ENCODE measurements at regions not wholly inside any gene's neighbourhood (a gene's known extent, or its start where the extent isn't known, plus 50 kb on each side); places are given as distances from the start of the nearest gene placed in this dataset.

DNA sequence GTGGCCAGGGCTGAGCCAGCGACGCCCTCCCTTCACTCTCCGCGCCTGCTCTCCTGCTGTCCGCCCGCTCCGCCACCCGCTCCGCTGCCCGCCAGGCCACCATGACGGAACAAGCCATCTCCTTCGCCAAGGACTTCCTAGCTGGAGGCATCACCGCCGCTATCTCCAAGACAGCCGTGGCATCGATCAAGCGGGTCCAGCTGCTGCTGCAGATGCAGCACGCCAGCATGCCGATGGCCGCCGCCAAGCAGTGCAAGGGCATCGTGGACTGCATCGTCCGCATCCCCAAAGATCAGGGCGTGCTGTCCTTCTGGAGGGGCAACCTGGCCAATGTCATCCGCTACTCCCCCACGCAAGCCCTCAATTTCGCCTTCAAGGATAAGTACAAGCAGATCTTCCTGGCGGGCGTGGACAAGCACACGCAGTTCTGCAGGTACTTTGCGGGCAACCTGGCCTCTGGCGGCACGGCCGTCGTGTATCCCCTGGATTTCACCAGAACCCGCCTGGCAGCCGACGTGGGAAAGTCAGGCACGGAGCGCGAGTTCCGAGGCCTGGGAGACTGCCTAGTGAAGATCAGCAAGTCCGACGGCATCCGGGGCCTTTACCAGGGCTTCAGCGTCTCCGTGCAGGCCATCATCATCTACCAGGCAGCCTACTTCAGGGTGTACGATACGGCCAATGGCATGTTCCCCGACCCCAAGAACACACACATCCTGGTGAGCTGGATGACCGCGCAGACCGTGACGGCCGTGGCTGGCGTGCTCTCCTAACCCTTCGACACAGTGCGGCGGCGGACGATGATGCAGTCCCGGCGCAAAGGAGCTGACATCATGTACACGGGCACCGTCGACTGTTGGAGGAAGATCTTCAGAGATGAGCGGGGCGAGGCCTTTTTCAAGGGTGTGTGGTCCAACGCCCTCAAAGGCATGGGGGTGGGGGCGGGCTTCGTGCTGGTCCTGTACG is 1130.4 kb upstream of the ACO1 start:
- TF ChIP-seq, protein P1, sequence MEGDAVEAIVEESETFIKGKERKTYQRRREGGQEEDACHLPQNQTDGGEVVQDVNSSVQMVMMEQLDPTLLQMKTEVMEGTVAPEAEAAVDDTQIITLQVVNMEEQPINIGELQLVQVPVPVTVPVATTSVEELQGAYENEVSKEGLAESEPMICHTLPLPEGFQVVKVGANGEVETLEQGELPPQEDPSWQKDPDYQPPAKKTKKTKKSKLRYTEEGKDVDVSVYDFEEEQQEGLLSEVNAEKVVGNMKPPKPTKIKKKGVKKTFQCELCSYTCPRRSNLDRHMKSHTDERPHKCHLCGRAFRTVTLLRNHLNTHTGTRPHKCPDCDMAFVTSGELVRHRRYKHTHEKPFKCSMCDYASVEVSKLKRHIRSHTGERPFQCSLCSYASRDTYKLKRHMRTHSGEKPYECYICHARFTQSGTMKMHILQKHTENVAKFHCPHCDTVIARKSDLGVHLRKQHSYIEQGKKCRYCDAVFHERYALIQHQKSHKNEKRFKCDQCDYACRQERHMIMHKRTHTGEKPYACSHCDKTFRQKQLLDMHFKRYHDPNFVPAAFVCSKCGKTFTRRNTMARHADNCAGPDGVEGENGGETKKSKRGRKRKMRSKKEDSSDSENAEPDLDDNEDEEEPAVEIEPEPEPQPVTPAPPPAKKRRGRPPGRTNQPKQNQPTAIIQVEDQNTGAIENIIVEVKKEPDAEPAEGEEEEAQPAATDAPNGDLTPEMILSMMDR (optimal IDR thresholded peaks at IDR 0.05 in 1 of 3, IDR thresholded peaks at IDR 0.05 in 1 of 3, conservative IDR thresholded peaks at IDR 0.05 in 1 of 3; ENCODE audit: extremely low read depth in 1 of 3, insufficient read depth in 2 of 3, low read length in 3 of 3), result no peak
- no peak for TF ChIP-seq EZH2 (IDR thresholded peaks at IDR 0.05; ENCODE audit: low read length)

Data from keratinocyte (primary cell).